Pancreas (tissue), 10 donors: ENCODE measurements at regions not wholly inside any gene's neighbourhood (a gene's known extent, or its start where the extent isn't known, plus 50 kb on each side); places are given as distances from the start of the nearest gene placed in this dataset.

ENCODE experiments used
- ATAC-seq, 4 donors: fragments of 200-7000 bp; cut with Tn5 transposase; one replicate each; pipeline versions ENCODE4 v1.8.0 to v1.9.1; 2020; ENCODE audit warnings: mild to moderate bottlenecking in 4 of 4, moderate library complexity in 4 of 4
- DNase-seq, 6 donors: peaks; one replicate each; pipeline ENCODE4 v3.0.0-alpha.2; 2020
- FAIRE-seq: peaks from 2 replicates; lab custom pipeline; 2012; peaks lifted over from hg19 to GRCh38; lab: Jason Lieb, UNC
- H3K27ac ChIP-seq, 4 donors: fragments of 200-600 bp; sonication (generic); 1 replicate in 3 of 4; 2 replicates in 1 of 4; pipeline versions ENCODE4 v1.5.0 to v1.8.0; 2020
- H3K27me3 ChIP-seq, 4 donors: fragments of 200-600 bp; one replicate each; pipeline ENCODE4 v1.8.0; 2021
- H3K36me3 ChIP-seq, 3 donors: fragments of 200-600 bp; sonication (generic) in 1 of 3; one replicate each; pipeline versions ENCODE4 v1.5.0 to v1.8.0; 2020 to 2021
- H3K4me1 ChIP-seq, 3 donors: fragments of 200-600 bp; one replicate each; pipeline ENCODE4 v1.8.0; 2021
- H3K4me3 ChIP-seq, 4 donors: fragments of 200-600 bp; sonication (generic) in 2 of 4; one replicate each; pipeline versions ENCODE4 v1.5.0 to v1.8.0; 2020 to 2021
- H3K9me3 ChIP-seq, 4 donors: fragments of 200-600 bp; one replicate each; pipeline ENCODE4 v1.8.0; 2021
- WGBS, 2 donors: extraction: QIAGEN DNeasy Blood & Tissue Kit; methylation state at CpG; one replicate each; pipeline ENCODE4 v1.1.7; 2013; 5-methylcytosine and 5-hydroxymethylcytosine counted together
- intact Hi-C, 3 donors: fragments of 100-400 bp; cut with DNase I; formaldehyde crosslinking; loops; one replicate each; pipeline versions ENCODE4 v1.11.1 to v1.14.2; 2022
- TF ChIP-seq, protein P1 (sequence below), 4 donors: fragments of 200-600 bp; sonication (generic) in 3 of 4; IDR thresholded peaks; one replicate each; pipeline versions ENCODE4 v1.5.0 to v1.8.0; 2021; ENCODE audit warnings: antibody characterized with exemption in 4 of 4
- donor health status: healthy with polysubstance abuse.
- donor health status: DM: no; HTN: no; CAD: no; lungs with moderate emphysema.
- donor health status: DM: no; HTN: no; CAD: no.
- donor health status: control.
- donor health status: control.
- donor health status: Bipolar disorder and iron deficiency.
- donor health status: DM: yes; HTN: yes; CAD: no.
- donor health status: DM: no; HTN: no; CAD: no.
- donor health status: DM: no; HTN: no; CAD: no.
- donor health status: DM: yes; HTN: yes; CAD: no.

- Histone ChIP-seq H3K36me3 (no peaks in the 10 kb centered on the region), H3K9me3 (no peaks in the 10 kb centered on the region), H3K4me1 (no peaks in the 10 kb centered on the region), H3K27me3 (no peaks in the 10 kb centered on the region), H3K4me3 (no peak overlapping the region), H3K27ac (no peak overlapping the region)
- TF ChIP-seq, protein P1, sequence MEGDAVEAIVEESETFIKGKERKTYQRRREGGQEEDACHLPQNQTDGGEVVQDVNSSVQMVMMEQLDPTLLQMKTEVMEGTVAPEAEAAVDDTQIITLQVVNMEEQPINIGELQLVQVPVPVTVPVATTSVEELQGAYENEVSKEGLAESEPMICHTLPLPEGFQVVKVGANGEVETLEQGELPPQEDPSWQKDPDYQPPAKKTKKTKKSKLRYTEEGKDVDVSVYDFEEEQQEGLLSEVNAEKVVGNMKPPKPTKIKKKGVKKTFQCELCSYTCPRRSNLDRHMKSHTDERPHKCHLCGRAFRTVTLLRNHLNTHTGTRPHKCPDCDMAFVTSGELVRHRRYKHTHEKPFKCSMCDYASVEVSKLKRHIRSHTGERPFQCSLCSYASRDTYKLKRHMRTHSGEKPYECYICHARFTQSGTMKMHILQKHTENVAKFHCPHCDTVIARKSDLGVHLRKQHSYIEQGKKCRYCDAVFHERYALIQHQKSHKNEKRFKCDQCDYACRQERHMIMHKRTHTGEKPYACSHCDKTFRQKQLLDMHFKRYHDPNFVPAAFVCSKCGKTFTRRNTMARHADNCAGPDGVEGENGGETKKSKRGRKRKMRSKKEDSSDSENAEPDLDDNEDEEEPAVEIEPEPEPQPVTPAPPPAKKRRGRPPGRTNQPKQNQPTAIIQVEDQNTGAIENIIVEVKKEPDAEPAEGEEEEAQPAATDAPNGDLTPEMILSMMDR (IDR thresholded peaks at IDR 0.05) = no peak
- ATAC-seq = no peak
- intact Hi-C loops = no loop called here
- no peak for FAIRE-seq
- DNase-seq = no peak
Measured at GRCh38 chr2:228675646-228676045, 494.2 kb upstream of the SPHKAP start.

DNA sequence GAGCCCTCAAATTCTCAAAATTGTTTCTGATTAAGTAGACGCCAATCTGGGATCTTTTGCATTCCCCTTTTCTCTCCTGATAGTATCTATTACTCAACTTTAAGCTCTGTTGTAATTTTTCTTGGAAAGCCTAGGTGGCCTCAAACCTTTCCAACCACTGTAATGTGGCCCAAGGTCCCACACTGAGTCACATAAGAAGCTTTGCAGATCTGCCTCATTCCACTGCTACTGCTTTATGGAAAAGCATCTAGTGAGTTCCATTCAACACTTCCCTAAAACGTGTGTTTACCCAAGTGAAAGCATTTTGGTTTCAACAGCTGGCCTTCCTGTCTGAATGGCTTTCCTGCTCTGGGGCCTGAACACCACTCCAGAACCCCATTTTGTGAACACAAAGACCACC, 493.6 kb upstream of the SPHKAP start:
- H3K27ac ChIP-seq = no peak overlapping the region
- intact Hi-C loops = no loop called here
- ATAC-seq (peak in 3 of 4 donors; percentile 52 to 65 (median 52)), FAIRE-seq (no peak), DNase-seq (no peak)
- H3K9me3 ChIP-seq = no peaks in the 10 kb centered on the region
- no peaks in the 10 kb centered on the region for H3K4me1 ChIP-seq
- TF ChIP-seq, protein P1 (IDR thresholded peaks at IDR 0.05) = no peak
- H3K27me3 ChIP-seq = no peaks in the 10 kb centered on the region
- WGBS, 2 donors = 47 to 59% methylated on average over 2 of the region's 2 CpGs
- no peaks in the 10 kb centered on the region for H3K36me3 ChIP-seq
- H3K4me3 ChIP-seq = no peak overlapping the region

DNA sequence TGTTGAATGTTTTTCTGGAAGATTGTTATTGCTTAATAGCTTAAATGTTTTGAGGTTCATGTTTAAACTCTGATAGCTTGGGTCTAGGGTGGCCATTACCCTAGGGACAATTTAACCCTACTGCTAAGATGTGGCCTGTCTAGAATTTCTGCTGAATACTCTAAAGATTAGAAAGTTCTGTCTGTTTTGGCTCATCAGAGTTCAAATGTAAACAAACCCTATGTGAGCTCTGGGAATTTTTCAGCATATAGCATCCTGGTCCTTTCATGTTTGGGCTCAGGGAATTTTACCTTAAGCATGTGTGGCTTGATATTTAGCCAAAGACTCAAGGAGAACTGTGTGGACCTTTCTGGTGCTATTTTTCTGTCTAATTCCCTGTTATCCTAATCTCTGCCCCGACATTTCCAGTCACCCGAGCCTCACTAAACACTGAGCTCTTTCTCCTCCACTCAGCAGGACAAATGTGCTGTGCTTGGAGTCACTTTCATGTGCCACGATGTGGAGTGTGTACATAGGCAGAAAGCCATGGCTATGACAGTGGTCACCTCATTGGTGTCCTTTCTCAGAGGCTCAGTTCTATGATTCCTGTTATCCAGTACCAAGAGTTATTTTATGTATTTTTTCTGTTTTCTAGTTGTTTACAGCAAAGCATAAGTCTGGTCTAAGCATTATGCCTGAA, 492.5 kb upstream of the SPHKAP start:
- peak in 1 of 4 donors; percentile 30 for ATAC-seq
- intact Hi-C loops = no loop called here

DNA sequence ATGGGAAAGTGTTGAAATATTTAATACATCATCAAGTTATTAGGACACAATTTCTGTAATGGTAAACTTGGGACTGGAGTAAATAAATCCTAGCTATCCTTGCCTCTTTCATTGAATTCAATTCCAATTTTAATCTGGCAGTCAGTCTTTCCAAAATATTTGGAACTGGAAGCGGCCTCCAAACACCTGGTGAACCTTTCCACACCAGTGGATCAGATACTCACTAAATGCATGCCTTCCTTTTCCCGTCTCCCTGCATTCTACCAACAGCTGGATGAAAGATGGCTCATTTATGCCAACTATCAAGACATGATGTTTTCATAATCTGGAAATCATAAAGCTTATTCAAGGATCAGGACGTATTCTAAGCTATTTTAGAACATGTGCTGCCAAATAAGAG, 488.2 kb upstream of the SPHKAP start:
- Histone ChIP-seq H3K9me3 (no peaks in the 10 kb centered on the region), H3K27ac (no peak overlapping the region), H3K4me3 (no peak overlapping the region), H3K4me1 (no peaks in the 10 kb centered on the region), H3K27me3 (no peaks in the 10 kb centered on the region), H3K36me3 (no peaks in the 10 kb centered on the region)
- ATAC-seq (no peak), DNase-seq (no peak), FAIRE-seq (no peak)
- 72 to 79% methylated on average over 3 of the region's 3 CpGs for WGBS, 2 donors
- TF ChIP-seq, protein P1 (IDR thresholded peaks at IDR 0.05) = no peak
- intact Hi-C loops = no loop called here

More for the DNA sequence above, 492.5 kb upstream of the SPHKAP start:
- TF ChIP-seq, protein P1 (IDR thresholded peaks at IDR 0.05) = no peak
- FAIRE-seq (no peak), DNase-seq (no peak)
- Histone ChIP-seq H3K9me3 (no peaks in the 10 kb centered on the region), H3K27me3 (no peaks in the 10 kb centered on the region), H3K4me1 (no peaks in the 10 kb centered on the region), H3K4me3 (no peak overlapping the region), H3K27ac (no peak overlapping the region), H3K36me3 (no peaks in the 10 kb centered on the region)
- WGBS, 2 donors = 17 to 19% methylated on average over 3 of the region's 3 CpGs

- TF ChIP-seq, protein P1 (IDR thresholded peaks at IDR 0.05) = no peak
- Histone ChIP-seq H3K27ac (no peak overlapping the region), H3K27me3 (no peaks in the 10 kb centered on the region), H3K9me3 (no peaks in the 10 kb centered on the region), H3K4me1 (no peaks in the 10 kb centered on the region), H3K4me3 (no peak overlapping the region), H3K36me3 (no peaks in the 10 kb centered on the region)
- intact Hi-C loops = no loop called here
- no peak for FAIRE-seq
- no peak for DNase-seq
- no peak for ATAC-seq
- 94 to 100% methylated on average over 1 of the region's 1 CpG for WGBS, 2 donors
Measured at GRCh38 chr2:228665232-228665631, 483.7 kb upstream of the SPHKAP start.
